NCI-H2196 (cell line): ENCODE measurements at regions not wholly inside any gene's neighbourhood (a gene's known extent, or its start where the extent isn't known, plus 50 kb on each side); places are given as distances from the start of the nearest gene placed in this dataset.

Source experiments
- DNase-seq: peaks from one replicate; lab custom pipeline; 2025; ENCODE audit not compliant: unreplicated experiment; lab: John Stamatoyannopoulos, UW

DNA sequence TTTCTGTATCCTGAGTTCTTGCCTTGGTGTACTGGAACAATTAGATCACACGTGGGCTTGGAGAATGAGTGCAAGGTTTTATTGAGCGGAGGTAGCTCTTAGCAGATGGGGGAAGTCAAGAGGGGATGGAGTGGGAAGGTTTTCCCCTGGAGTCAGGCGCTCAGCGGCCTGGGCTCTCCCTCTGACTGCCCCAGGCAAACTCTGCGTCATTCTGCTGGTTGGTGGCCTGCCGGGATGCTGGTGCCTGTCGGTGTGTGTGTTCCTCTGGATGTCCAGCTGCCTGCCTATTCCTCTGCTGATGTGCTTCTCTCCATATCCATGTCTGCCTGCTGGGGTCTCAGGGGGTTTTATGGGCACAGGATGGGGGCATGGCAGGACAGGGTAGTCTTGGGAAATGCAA, 111.0 kb downstream of the TRIB2 start:
- DNase-seq: no peak

DNA sequence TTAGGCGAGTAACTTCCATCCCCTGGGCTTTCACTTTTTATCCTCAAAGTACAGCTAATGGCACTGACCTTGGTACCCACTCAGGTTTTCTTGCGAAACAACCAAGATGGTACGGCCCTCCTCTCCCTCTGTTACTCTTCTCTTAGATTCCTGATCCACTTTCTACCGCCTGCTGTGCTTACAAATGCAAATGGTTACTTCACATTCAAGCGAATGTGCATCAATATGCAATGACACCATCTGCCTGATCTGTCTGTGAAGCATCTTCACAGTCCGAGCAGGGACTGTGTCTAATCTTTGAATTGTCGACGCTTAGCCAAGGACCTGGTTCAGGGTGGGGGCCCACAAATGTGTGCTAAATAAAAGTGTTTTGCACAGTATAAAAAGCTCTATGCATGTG, 112.2 kb downstream of the TRIB2 start:
- no peak for DNase-seq

DNA sequence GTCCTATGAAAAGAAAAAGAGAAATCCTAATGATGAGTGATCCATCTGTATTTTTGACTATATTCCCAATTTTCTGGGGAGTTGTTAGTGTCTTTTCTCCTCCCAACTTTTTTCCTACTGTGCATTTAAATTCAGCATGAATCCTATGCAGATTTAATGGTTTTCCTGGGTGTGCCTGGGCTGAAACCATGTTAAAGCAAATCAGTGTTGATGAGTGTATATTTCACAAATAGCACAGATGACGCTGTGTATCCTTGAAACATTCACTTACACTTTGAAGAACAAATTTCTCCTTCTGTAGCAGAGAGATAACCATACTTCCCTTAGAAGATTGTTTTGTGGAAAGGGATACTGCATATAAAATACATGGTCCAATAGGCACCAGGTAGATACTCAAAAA, 114.3 kb downstream of the TRIB2 start:
- DNase-seq: no peak

DNA sequence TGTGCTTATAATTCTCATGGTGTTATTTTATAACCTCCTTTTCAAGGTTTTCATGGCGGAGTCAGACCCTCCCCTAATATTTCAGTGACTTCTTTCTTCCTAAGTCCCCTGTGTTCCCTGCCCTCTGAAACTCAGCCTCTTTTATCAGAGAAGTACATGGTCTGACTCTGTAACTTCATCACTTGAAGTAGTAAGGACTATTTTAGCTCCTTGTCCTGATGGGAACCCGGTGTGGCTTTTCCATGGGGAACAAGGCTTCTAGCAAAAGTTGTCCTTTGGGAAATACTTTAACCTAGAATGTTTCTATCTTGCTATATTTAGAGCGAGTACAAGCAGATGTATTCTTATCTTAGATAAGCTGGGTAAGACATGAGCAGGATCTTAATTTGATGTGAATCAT, 117.5 kb downstream of the TRIB2 start:
- no peak for DNase-seq

GRCh38 chr2:12835733-12836132, 119.0 kb downstream of the TRIB2 start:
- no peak for DNase-seq

DNA sequence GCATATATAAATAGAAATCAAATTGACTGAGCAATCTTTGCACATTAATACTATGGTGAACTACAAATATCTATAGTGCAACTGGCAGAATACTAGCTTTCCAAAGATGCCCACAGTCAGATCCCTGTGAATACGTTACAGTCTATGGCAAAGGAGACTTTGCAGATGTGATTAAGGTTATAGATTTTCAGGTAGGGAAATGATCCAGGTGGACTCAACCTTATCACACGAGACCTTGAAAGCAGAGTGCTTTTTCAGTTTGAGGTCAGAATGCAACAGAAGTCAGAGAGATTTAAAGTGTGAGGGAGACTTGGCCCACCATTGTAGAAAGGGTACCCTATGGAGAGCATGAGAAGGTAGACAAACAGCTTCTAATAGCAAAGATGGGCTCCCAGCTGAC, 122.6 kb downstream of the TRIB2 start:
- no peak for DNase-seq

DNA sequence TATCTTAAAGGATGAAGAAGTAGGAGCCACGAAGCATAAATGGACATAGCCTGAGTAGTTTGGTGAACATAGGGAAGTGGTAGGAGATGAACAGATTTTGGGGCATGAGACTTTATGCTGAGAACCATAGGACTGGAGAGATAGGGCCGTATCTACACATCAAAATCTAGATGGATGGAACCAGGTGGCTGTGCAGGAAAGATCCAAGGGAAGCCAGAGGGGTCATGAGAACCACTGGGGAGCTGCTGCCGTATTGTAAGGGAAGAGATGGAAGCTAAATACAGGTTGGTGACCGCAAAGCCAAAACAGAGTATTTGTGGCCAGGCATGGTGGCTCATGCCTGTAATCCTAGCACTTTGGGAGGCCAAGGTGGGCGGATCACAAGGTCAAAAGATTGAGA, 124.3 kb downstream of the TRIB2 start:
- no peak for DNase-seq

DNA sequence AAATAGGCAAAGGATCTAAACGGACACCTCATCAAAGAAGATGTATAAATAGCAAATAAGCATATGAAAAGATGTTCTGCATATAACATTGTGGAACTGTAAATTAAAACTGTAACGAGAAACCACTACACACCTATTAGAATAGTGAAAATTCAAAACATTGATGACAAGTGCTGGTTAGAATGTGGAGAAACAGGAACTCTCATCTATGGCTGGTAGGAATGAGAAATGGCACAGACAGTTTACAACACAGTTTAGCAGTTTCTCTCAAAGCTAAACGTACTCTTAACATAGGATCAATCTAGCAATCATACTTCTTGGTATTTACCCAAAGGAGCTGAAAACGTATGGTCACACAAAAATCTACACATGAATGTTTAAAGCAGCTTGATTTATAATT, 126.2 kb downstream of the TRIB2 start:
- no peak for DNase-seq

DNA sequence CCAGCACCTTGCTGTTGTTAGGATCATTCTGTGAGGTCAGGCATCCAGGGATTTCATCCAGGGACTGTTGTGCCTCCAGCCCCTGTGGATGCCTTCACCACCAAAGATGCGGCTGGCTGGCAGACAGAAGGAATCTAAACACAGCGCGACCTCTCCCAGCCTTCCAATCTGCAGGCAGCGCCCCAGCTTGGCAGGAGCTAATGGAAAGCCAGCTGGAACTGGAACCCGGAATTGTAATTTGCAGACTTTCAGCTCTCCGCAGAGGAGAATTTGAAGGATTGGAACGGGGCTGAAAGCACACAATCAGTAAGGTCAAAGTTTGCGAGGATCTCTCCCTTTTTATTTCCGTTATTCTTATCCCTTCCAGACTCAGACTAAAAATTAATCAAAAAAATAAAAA, 127.8 kb downstream of the TRIB2 start:
- DNase-seq: no peak

DNA sequence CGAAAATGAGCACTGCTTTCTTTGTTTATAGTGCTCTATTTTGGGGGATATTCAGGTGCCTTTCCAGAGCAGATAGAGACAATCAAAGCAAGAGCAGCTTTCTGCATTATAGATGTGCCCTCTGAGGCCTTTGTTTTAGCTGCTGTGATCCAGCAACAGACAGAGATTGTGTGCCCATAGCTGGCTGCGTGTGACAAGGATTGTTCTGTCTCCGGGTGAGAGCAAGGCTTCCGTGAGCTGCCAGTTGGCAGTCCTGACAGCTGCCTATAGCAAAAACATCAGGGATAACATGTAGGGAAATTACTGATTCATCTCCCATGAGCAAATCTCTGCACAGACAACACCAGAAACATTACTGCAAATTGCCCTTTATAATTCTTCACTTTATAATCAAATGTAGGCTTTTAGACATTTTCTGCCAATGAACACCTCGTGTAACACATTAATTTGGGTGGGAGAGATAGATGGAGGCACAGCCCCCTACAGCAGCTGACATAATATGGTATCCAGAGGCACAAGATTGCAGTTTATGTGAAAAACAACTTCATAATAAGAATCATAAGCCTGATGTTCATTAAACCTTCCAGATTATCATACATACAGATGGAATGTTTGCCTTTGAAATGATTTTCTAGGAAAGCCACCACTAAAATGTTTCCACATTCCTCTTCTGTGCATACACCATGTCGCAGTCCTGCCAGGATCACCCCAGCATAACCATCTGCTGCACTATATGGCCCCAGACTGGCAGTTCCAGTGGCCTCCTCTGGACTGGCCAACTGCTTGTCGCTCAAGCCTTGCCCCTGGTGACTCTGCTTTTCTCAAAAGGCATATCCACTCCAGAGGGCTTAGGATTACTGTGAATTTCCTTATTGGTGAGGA, 131.2 kb downstream of the TRIB2 start:
- no peak for DNase-seq

DNA sequence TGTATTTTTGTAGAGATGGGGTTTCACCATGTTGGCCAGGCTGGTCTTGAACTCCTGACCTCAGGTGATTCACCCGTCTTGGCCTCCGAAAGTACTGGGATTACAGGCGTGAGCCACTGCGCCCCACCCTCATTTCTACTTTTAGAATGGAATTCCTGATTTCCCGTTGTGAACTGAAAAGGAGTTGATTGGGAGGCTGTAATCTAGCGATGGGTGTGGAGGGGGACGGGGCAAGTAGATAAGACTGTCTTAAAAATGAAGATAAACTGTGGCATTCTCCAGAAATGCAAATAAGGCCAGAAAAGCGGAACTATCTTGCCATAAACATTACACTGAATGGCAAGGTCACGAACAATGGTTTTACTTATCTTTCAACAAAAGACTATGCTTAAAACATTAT, 135.4 kb downstream of the TRIB2 start:
- no peak for DNase-seq

- DNase-seq: no peak
These were observed 137.3 kb downstream of the TRIB2 start for GRCh38 chr2:12854001-12854530.

GRCh38 chr2:12855508-12855907, 138.8 kb downstream of the TRIB2 start:
- DNase-seq: no peak

DNA sequence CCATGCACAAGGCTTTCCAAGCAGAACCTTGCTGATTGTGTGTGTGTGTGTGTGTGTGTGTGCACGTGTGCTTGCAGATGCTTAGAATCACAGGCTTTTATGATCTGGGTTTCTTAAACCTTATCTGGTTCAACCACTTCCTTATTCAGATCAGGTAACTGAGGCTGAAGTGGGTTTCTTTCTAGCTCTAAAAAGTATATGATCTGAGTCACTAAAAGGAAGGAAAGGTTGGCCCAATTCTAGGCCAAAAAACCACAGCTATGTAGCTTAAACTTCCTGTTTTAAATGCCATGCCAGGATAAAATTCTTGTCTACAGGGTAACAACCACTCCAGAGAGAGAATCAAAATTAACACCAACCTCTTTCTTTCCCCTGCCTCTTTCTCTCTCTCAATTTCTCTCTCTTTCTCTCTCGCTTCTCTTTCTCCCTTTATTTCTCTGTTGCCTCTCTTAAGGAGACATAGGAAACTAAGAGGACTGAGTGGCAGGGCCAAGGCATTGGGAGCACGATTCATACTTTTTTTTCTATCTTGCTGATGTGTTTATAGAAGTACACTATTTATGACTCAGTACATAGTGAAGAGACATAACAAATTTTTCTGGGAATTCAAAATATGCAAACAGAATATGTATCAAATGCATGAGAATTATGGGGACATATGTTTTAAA, 140.3 kb downstream of the TRIB2 start:
- DNase-seq: no peak

DNA sequence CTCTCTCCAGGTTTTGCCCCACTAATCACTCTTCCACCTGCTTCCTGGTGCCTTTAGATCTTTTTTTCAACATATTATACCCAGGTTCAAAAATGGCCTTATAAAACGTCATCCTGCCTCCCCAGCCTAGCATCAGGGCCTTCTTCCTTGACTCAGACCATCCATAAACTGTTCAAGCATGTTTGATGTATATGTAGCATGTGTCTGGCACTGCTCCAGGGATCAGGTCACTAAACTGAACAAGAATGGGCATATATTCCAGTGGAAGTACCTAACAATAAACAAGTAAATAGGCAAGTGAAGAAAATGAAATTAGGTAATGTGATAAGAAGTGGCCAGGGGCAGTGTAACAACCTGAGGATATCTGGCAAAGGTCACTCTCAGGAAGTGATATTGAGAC, 141.2 kb downstream of the TRIB2 start:
- DNase-seq: no peak

- DNase-seq: no peak
These were observed 142.1 kb downstream of the TRIB2 start for GRCh38 chr2:12858786-12859185.

DNA sequence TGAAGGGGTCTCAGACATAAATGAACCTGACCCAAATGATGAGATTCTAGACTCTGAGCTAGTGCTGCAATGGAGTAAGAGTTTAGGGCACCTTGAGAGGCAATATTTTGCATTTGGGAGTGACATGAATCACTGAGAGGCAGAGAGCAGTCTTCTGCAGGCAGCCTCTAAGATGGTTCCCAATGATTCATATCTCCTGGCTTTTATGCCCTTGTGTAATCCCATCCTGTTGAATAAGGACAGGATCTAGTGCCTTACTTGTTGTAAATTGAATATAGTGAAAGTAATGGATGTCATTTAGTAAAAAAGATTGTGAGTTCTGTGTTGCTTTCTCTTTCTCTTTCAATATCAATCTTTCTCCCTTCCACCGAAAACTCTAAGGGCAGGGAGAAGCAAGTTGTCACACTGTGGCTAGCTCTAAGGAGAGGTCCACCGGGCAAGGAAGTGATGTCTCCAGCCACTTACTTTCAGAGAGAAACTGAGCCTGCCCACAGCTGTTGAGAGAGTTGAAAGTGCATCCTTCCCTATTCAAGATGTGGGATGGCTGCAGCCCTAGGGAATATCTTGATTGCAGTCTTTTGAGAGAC, 144.7 kb downstream of the TRIB2 start:
- DNase-seq: no peak

GRCh38 chr2:12862541-12862940, 145.8 kb downstream of the TRIB2 start:
- DNase-seq: no peak

DNA sequence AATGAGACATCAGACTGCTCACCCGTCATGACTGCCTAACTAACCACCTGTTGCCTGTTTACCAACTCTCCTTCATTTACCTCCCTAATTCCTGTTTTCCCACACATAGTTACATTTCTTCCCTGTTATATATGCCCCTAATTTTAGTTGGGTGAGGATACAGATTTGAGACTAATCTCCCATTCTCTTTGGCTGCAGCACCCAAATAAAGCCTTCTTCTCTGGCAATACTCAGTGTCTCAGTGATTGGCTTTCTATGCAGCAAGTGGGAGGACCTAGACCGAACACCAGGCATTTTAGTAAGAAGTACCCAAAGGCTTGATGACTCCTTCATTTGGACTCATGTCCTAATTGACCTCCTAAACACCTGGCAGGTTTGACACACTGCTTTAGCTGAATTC, 147.2 kb downstream of the TRIB2 start:
- no peak for DNase-seq

DNA sequence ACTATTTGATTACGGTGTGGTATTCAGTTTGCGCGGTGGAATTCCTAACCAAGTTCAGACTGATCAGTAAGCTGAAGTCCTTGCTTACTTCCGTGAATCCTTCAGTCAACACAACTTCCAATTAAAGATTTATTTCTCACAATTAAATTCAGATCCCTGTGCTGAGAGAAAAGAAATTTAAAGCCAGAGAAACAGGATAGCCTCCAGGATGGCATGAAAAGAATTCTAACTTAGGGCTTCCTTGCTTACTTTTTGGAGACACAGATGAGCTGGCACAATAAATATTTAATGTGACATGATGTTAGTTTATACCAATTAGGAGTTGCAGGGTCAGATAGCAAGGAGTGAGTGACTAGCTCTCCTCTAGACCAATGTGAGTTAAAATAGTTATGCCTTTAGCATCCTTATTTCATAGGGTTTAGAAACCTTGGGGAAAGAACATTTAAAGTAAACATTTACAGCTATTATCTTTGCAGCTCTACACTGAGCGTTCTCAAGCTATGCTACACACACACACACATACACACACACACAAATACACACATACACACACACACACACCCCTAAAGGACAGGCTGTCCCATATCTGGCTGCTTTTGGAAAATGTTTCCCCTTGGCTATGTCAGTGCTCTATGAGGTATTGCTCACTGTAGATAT, 151.0 kb downstream of the TRIB2 start:
- no peak for DNase-seq

- no peak for DNase-seq
These were observed 154.0 kb downstream of the TRIB2 start for GRCh38 chr2:12870692-12871091.
